GM12865 (cell line): ENCODE measurements at regions not wholly inside any gene's neighbourhood (a gene's known extent, or its start where the extent isn't known, plus 50 kb on each side); places are given as distances from the start of the nearest gene placed in this dataset.
A peak's percentile ranks its signal among the peaks of the same experiment; 100 is the strongest.

Source experiments
- DNase-seq: peaks from one replicate; pipeline ENCODE4 v3.0.0; 2010; ENCODE audit warnings: low read depth
- H3K4me3 ChIP-seq: 2 replicates; pipeline ENCODE4 v1.5.1; 2011; ENCODE audit warnings: mild to moderate bottlenecking, low read depth, low read length, control low read depth
- CTCF ChIP-seq: IDR thresholded peaks from 2 replicates; pipeline ENCODE4 v1.5.1; 2011; ENCODE audit warnings: low read length, control low read depth, low read depth, inconsistent platforms; ENCODE audit not compliant: insufficient read depth; ENCODE audit errors: missing control alignments

GRCh38 chr13:22112956-22113745 lies 442.3 kb downstream of the FGF9 start:
- no peak overlapping the region for H3K4me3 ChIP-seq
- DNase-seq = no peak
- TF ChIP-seq CTCF = no peak

GRCh38 chr13:22114630-22115311 lies 443.9 kb downstream of the FGF9 start:
- no peak for TF ChIP-seq CTCF
- 0 out of 2 replicates have a peak overlapping the region, but pooled peaks have one; percentile 8 for H3K4me3 ChIP-seq
- DNase-seq = peak; percentile 95

- no peak for DNase-seq
- TF ChIP-seq CTCF = no peak
- H3K4me3 ChIP-seq = no peak overlapping the region
Observed at GRCh38 chr13:22118158-22118557, 447.3 kb downstream of the FGF9 start.

GRCh38 chr13:22120646-22121045 lies 449.8 kb downstream of the FGF9 start:
- H3K4me3 ChIP-seq = no peak overlapping the region
- DNase-seq = no peak
- TF ChIP-seq CTCF = no peak

GRCh38 chr13:22121146-22121739 lies 450.4 kb downstream of the FGF9 start:
- no peak for TF ChIP-seq CTCF
- DNase-seq = peak; percentile 43
- no peak overlapping the region for H3K4me3 ChIP-seq

- no peak overlapping the region for H3K4me3 ChIP-seq
- peak; percentile 56 for DNase-seq
- no peak for TF ChIP-seq CTCF
Observed at GRCh38 chr13:22126433-22127021, 455.7 kb downstream of the FGF9 start.
